ENCODE measurements at regions not wholly inside any gene's neighbourhood (a gene's known extent, or its start where the extent isn't known, plus 50 kb on each side); places are given as distances from the start of the nearest gene placed in this dataset.

DNA sequence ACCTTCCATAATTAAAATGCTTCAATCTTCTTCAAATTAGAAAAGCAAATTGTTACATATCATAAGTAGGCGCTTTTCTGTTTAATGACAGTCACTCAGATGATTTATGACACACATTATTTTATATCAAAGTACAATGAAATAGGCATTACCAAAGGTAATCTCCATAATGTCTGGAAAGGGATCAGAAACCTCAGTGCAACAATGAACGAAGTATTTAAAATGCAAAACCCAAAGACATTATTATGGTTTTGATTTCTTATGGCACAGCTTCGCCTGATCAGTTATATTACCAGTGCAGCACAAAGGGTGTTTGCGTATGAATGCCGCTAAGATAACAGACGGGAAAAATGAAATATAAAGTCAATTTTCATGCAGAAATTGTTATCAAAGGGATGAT is 162.2 kb upstream of the MEIS1 start:
- no peak for TF ChIP-seq REPIN1 (tag by site-specific recombination; IDR thresholded peaks at IDR 0.05; ENCODE audit: low read depth)
- TF ChIP-seq, protein P1, sequence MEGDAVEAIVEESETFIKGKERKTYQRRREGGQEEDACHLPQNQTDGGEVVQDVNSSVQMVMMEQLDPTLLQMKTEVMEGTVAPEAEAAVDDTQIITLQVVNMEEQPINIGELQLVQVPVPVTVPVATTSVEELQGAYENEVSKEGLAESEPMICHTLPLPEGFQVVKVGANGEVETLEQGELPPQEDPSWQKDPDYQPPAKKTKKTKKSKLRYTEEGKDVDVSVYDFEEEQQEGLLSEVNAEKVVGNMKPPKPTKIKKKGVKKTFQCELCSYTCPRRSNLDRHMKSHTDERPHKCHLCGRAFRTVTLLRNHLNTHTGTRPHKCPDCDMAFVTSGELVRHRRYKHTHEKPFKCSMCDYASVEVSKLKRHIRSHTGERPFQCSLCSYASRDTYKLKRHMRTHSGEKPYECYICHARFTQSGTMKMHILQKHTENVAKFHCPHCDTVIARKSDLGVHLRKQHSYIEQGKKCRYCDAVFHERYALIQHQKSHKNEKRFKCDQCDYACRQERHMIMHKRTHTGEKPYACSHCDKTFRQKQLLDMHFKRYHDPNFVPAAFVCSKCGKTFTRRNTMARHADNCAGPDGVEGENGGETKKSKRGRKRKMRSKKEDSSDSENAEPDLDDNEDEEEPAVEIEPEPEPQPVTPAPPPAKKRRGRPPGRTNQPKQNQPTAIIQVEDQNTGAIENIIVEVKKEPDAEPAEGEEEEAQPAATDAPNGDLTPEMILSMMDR (tag by site-specific recombination; IDR thresholded peaks at IDR 0.05), result no peak
- TF ChIP-seq ZNF501 (tag by site-specific recombination; IDR thresholded peaks at IDR 0.05), result no peak
- TF ChIP-seq ZNF639 (tag by site-specific recombination; IDR thresholded peaks at IDR 0.05), result no peak
- no peak for TF ChIP-seq ZBTB21 (tag by site-specific recombination; IDR thresholded peaks at IDR 0.05)
- no peak for TF ChIP-seq ZNF132 (tag by site-specific recombination; IDR thresholded peaks at IDR 0.05; ENCODE audit: borderline replicate concordance)
- TF ChIP-seq ZNF394 (tag by site-specific recombination; IDR thresholded peaks at IDR 0.05; ENCODE audit: borderline replicate concordance), result no peak
- no peak for TF ChIP-seq ZNF239 (tag by site-specific recombination; IDR thresholded peaks at IDR 0.05)
- TF ChIP-seq ZNF529 (tag by site-specific recombination; IDR thresholded peaks at IDR 0.05; ENCODE audit: insufficient replicate concordance), result no peak
